ENCODE measurements at regions not wholly inside any gene's neighbourhood (a gene's known extent, or its start where the extent isn't known, plus 50 kb on each side); places are given as distances from the start of the nearest gene placed in this dataset.
A peak's percentile ranks its signal among the peaks of the same experiment; 100 is the strongest.

- DNase-seq (ENCODE audit: low read depth in 1 of 2, low spot score in 1 of 2): no peak
- no peak for TF ChIP-seq GABPA (IDR thresholded peaks at IDR 0.05; ENCODE audit: low read depth)
- TF ChIP-seq POLR2AphosphoS5 (IDR thresholded peaks at IDR 0.05; ENCODE audit: low read depth): no peak
- Histone ChIP-seq H3K4me3 (replicated peaks; ENCODE audit: insufficient read depth, low read length) (no peak overlapping the region), H3K27me3 (ENCODE audit: insufficient read depth, poor library complexity, severe bottlenecking) (no peaks in the 10 kb centered on the region), H3K27ac (replicated peaks) (no peak overlapping the region)
Observed at GRCh38 chrX:25941559-25942250, 196.4 kb upstream of the MAGEB18 start.

DNA sequence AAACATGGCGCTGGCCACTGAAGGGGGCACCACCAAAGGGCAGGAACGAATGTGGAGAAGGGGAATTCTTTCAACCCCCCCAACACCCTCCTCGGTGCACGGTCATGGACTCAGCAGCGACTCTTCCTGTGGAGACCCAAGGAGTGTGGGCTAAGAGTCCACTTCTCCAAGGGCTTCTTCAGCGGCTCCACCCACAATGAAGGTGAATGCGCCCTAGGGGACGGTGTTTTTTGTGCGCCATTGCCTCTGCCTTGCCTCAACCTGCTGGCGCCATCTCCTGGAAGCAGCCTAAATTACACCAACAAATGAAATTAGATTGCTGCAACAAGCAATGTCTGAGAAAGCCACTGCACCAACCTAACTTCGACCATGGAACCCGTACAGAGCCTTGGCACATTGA, 169.2 kb upstream of the MAGEB18 start:
- no peak overlapping the region for H3K4me3 ChIP-seq (replicated peaks; ENCODE audit: insufficient read depth, low read length)
- no peak overlapping the region for H3K27ac ChIP-seq (replicated peaks)
- DNase-seq (ENCODE audit: low read depth in 1 of 2, low spot score in 1 of 2): peak in 1 of 2 experiments; percentile 38
- no peaks in the 10 kb centered on the region for H3K27me3 ChIP-seq (ENCODE audit: insufficient read depth, poor library complexity, severe bottlenecking)
- TF ChIP-seq CTCF (IDR thresholded peaks at IDR 0.05; ENCODE audit: insufficient read depth, low read length): no peak
- TF ChIP-seq SPI1 (IDR thresholded peaks at IDR 0.05; ENCODE audit: borderline replicate concordance, low read depth): no peak
- no peak for TF ChIP-seq POLR2AphosphoS5 (IDR thresholded peaks at IDR 0.05; ENCODE audit: low read depth)
- TF ChIP-seq GABPA (IDR thresholded peaks at IDR 0.05; ENCODE audit: low read depth): no peak
- TF ChIP-seq, protein P1, sequence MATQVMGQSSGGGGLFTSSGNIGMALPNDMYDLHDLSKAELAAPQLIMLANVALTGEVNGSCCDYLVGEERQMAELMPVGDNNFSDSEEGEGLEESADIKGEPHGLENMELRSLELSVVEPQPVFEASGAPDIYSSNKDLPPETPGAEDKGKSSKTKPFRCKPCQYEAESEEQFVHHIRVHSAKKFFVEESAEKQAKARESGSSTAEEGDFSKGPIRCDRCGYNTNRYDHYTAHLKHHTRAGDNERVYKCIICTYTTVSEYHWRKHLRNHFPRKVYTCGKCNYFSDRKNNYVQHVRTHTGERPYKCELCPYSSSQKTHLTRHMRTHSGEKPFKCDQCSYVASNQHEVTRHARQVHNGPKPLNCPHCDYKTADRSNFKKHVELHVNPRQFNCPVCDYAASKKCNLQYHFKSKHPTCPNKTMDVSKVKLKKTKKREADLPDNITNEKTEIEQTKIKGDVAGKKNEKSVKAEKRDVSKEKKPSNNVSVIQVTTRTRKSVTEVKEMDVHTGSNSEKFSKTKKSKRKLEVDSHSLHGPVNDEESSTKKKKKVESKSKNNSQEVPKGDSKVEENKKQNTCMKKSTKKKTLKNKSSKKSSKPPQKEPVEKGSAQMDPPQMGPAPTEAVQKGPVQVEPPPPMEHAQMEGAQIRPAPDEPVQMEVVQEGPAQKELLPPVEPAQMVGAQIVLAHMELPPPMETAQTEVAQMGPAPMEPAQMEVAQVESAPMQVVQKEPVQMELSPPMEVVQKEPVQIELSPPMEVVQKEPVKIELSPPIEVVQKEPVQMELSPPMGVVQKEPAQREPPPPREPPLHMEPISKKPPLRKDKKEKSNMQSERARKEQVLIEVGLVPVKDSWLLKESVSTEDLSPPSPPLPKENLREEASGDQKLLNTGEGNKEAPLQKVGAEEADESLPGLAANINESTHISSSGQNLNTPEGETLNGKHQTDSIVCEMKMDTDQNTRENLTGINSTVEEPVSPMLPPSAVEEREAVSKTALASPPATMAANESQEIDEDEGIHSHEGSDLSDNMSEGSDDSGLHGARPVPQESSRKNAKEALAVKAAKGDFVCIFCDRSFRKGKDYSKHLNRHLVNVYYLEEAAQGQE (IDR thresholded peaks at IDR 0.05; ENCODE audit: insufficient replicate concordance, low read depth): no peak

GRCh38 chrX:25976683-25977310, 161.3 kb upstream of the MAGEB18 start:
- TF ChIP-seq POLR2AphosphoS5 (IDR thresholded peaks at IDR 0.05; ENCODE audit: low read depth): no peak
- H3K27ac ChIP-seq (replicated peaks): no peak overlapping the region
- DNase-seq (ENCODE audit: low read depth in 1 of 2, low spot score in 1 of 2): no peak

GRCh38 chrX:25998687-25999086, 139.5 kb upstream of the MAGEB18 start:
- no peak for DNase-seq (ENCODE audit: low read depth in 1 of 2, low spot score in 1 of 2)
- no peaks in the 10 kb centered on the region for H3K27me3 ChIP-seq (ENCODE audit: insufficient read depth, poor library complexity, severe bottlenecking)
- no peak overlapping the region for H3K4me3 ChIP-seq (replicated peaks; ENCODE audit: insufficient read depth, low read length)
- TF ChIP-seq SPI1 (IDR thresholded peaks at IDR 0.05; ENCODE audit: borderline replicate concordance, low read depth) (no peak), POLR2AphosphoS5 (IDR thresholded peaks at IDR 0.05; ENCODE audit: low read depth) (no peak), GABPA (IDR thresholded peaks at IDR 0.05; ENCODE audit: low read depth) (no peak), CTCF (IDR thresholded peaks at IDR 0.05; ENCODE audit: insufficient read depth, low read length) (no peak)
- TF ChIP-seq, protein P1 (IDR thresholded peaks at IDR 0.05; ENCODE audit: insufficient replicate concordance, low read depth): no peak
- no peak overlapping the region for H3K27ac ChIP-seq (replicated peaks)

More at GRCh38 chrX:25976683-25977310, 161.3 kb upstream of the MAGEB18 start:
- Histone ChIP-seq H3K27me3 (ENCODE audit: insufficient read depth, poor library complexity, severe bottlenecking) (no peaks in the 10 kb centered on the region), H3K4me3 (replicated peaks; ENCODE audit: insufficient read depth, low read length) (no peak overlapping the region)
